ENCODE measurements at regions not wholly inside any gene's neighbourhood (a gene's known extent, or its start where the extent isn't known, plus 50 kb on each side); places are given as distances from the start of the nearest gene placed in this dataset.

DNA sequence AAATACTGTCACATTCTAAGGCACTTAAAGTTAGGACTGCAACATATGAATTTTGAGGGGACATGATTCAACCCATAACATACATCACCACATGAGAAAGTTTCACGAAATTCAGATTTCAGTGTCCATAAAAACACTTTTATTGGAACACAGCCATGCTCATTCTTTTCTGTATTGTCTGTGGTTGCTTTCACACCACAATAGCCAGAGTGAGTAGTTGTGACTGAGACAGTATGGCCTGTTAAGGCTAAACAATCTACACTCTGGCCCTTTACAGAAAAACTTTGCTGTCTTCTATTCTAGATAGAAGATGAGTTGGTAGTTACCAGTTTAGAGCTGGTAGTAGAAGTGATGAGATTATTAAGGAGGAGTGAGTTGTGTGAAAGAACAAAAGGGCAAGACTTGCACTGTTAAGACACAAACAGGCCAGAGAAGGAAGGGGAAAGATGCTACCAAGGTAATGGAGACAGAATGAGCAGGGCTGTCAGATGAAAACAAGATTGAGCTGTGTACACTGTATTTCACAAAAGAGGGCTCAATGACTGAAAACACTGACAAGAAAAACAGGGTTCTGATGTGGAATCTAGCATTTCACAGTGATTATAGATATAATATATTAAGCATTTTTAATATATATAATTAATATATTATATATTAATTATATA, 108.6 kb downstream of the PPP1R3A start:
- no peak for DNase-seq (ENCODE audit: low spot score)
- TF ChIP-seq, protein P1, sequence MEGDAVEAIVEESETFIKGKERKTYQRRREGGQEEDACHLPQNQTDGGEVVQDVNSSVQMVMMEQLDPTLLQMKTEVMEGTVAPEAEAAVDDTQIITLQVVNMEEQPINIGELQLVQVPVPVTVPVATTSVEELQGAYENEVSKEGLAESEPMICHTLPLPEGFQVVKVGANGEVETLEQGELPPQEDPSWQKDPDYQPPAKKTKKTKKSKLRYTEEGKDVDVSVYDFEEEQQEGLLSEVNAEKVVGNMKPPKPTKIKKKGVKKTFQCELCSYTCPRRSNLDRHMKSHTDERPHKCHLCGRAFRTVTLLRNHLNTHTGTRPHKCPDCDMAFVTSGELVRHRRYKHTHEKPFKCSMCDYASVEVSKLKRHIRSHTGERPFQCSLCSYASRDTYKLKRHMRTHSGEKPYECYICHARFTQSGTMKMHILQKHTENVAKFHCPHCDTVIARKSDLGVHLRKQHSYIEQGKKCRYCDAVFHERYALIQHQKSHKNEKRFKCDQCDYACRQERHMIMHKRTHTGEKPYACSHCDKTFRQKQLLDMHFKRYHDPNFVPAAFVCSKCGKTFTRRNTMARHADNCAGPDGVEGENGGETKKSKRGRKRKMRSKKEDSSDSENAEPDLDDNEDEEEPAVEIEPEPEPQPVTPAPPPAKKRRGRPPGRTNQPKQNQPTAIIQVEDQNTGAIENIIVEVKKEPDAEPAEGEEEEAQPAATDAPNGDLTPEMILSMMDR (IDR thresholded peaks at IDR 0.05; ENCODE audit: extremely low read depth, missing control alignments) = no peak

- DNase-seq (ENCODE audit: low spot score) = no peak
- TF ChIP-seq, protein P1 (IDR thresholded peaks at IDR 0.05; ENCODE audit: extremely low read depth, missing control alignments) = no peak
Measured at GRCh38 chr7:113809581-113809980, 109.2 kb downstream of the PPP1R3A start.

GRCh38 chr7:113806633-113807327, 112.0 kb downstream of the PPP1R3A start:
- DNase-seq (ENCODE audit: low spot score) = no peak
- TF ChIP-seq, protein P1 (IDR thresholded peaks at IDR 0.05; ENCODE audit: extremely low read depth, missing control alignments) = no peak

- DNase-seq (ENCODE audit: low spot score) = no peak
Measured at GRCh38 chr7:113805976-113806375, 112.8 kb downstream of the PPP1R3A start.

DNA sequence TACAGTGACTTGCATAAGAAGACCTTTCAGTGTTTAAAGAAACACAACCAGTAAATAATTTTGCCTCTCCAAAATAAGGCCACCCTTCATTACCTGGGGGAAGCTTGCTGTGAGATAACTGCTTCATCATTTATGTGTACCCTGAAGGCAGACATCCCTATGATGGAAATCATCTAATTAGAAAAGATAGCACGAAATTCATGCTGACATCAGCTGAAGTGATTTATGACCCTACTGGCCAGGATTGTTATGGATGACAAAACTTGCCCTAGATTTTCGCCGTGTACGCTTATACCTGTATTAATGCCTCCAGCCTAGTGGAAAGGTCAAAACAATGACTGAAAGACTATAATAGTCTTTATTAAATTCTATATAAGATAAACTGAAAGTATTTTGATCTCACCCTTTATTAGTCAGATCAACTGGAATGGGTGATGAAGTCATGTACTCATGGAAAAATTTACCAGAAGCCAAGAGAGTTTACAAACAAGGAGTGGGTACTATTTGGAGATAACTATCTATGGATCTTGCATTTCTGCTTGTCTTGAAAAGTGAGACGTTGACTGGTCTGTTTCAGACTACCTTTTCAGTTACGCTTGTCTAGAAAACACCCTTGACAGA, 114.2 kb downstream of the PPP1R3A start:
- no peak for DNase-seq (ENCODE audit: low spot score)

More at GRCh38 chr7:113805976-113806375, 112.8 kb downstream of the PPP1R3A start:
- TF ChIP-seq, protein P1 (IDR thresholded peaks at IDR 0.05; ENCODE audit: extremely low read depth, missing control alignments) = no peak

DNA sequence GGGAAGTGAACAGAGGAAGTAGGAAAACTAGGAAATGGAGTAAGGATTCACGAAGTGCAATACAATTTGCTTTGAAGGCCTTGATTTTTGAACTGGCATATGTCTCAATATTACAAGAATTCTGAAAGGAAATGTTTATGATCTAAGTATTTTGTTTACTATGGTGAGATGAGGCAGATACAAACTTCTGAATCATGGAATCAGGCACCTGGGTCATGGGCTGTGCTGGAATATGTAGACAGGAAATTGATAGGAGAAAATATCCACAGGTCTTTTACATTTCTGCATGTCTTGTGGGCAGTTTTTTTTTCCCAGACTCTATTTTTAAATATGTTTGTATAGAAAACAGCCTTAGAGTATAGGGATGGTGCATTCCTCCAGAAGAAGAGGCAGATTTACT, 117.1 kb downstream of the PPP1R3A start:
- DNase-seq (ENCODE audit: low spot score) = no peak
- TF ChIP-seq, protein P1 (IDR thresholded peaks at IDR 0.05; ENCODE audit: extremely low read depth, missing control alignments) = no peak

More for the DNA sequence above, 114.2 kb downstream of the PPP1R3A start:
- TF ChIP-seq, protein P1 (IDR thresholded peaks at IDR 0.05; ENCODE audit: extremely low read depth, missing control alignments) = no peak

DNA sequence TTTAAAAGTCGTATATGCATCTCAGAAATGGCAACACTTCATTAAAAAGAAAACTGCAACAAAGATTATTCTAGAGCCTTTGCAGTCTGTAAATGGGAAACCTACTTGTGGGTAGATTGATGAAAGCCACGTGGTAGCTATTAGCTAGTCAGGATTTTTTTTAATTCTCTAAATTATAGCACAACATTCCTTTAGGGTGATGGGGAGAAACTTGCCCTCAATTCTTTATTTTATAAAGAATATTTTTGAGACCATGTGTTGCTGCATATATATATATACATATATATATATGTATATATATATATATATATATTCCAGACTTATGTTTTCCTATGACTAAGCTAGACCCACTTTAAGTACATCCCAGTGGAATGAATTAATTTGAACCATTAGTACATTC, 118.0 kb downstream of the PPP1R3A start:
- DNase-seq (ENCODE audit: low spot score) = no peak
- TF ChIP-seq, protein P1 (IDR thresholded peaks at IDR 0.05; ENCODE audit: extremely low read depth, missing control alignments) = no peak

Measured in GM20000 (cell line).